ENCODE measurements at regions not wholly inside any gene's neighbourhood (a gene's known extent, or its start where the extent isn't known, plus 50 kb on each side); places are given as distances from the start of the nearest gene placed in this dataset.

DNA sequence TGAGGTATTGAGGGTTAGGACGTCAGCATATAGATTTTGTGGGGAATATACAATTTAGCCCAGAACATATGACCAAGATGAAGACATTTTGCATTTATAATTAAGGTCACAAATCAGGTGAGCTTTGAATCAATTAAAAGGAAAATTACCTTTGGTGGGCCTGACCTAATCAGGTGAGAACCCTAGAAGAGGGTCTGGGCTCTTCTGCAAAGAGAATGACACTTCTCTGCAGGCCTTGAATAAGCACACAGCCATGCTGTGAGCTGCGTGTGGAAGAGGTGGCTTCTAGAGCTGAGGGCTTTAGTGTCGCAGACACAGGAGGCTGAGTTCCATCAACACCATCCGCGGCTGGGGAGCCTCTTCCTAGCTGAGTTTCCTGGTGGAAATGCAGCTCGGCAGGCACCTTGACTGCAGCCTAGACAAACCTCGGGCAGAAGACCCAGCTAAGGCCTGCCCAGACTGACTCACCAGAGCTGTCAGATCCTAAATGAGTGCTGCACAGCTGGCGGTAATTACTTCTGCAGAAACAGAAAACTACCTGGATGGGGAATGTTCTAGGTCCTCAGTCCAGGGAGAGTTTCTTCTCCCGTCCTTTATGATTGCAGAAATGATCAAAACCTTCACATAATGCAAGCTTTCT is 287.5 kb upstream of the IRX1 start:
- no peak overlapping the region for H3K14ac ChIP-seq (ENCODE audit: insufficient read length)
- no peak overlapping the region for H3K56ac ChIP-seq (replicated peaks; ENCODE audit: insufficient read length, low read depth, low read length)
- no peak overlapping the region for H2BK20ac ChIP-seq (ENCODE audit: low read length)
- H4K5ac ChIP-seq (ENCODE audit: insufficient read length, low read depth, low read length) = no peak overlapping the region
- no peak overlapping the region for H2BK120ac ChIP-seq (replicated peaks; ENCODE audit: low read depth, low read length)
- ChIA-PET POLR2A (ENCODE audit: partially characterized antibody) (no interaction called here), CTCF (ENCODE audit: partially characterized antibody) (interaction anchor here (0.7 to 1.1 kb wide), 2 partner anchors 21 to 209 kb away, joined by 3 read pairs; no protein-coding TSS in a partner anchor)
- no peak overlapping the region for H3K27ac ChIP-seq (ENCODE audit: low read depth, low read length)
- no peaks in the 10 kb centered on the region for H3K27me3 ChIP-seq (replicated peaks in 1 of 4; ENCODE audit: control insufficient read depth in 3 of 4, extremely low read depth in 1 of 4, insufficient read depth in 3 of 4, low read length in 3 of 4)
- H2AK5ac ChIP-seq (ENCODE audit: low read depth, low read length) = no peak overlapping the region
- 80% methylated on average over 9 of the region's 9 CpGs; no CpG with 5 or more reads in 1 of the 2 experiments for WGBS, 2 experiments (ENCODE audit: extremely low coverage in 1 of 2, insufficient coverage in 1 of 2, insufficient read length in 1 of 2, insufficient replicate concordance in 2 of 2, low coverage in 1 of 2, low lambda C conversion rate in 2 of 2, missing lambda C conversion rate in 1 of 2)
- no peak overlapping the region for H4K8ac ChIP-seq (ENCODE audit: extremely low read depth, insufficient read depth, low read length)
- H3K9me3 ChIP-seq (ENCODE audit: insufficient read depth in 2 of 2, low read depth in 1 of 2, low read length in 1 of 2) = peaks cover 4 to 7% of the 10 kb centered on the region in 2 experiments; a peak in 2 of 4 replicates
- no peaks in the 10 kb centered on the region for H3K79me2 ChIP-seq (ENCODE audit: control insufficient read depth in 1 of 2, insufficient read depth in 2 of 2, low read length in 2 of 2)
- H4K20me1 ChIP-seq (replicated peaks in 1 of 2; ENCODE audit: control insufficient read depth in 1 of 2, insufficient read depth in 2 of 2, low read length in 2 of 2) = no peaks in the 10 kb centered on the region
- H2BK15ac ChIP-seq (ENCODE audit: low read length) = no peak overlapping the region
- H3K4ac ChIP-seq (replicated peaks; ENCODE audit: insufficient read length, low read depth, low read length) = no peak overlapping the region
- H3K4me3 ChIP-seq (ENCODE audit: extremely low read depth in 1 of 4, insufficient read depth in 2 of 4, low read depth in 3 of 4, low read length in 4 of 4) = no peak overlapping the region
- H4K91ac ChIP-seq (replicated peaks; ENCODE audit: insufficient read length, low read length) = no peak overlapping the region
- no peak overlapping the region for H2BK12ac ChIP-seq (ENCODE audit: low read depth, low read length)
- H3K36me3 ChIP-seq (ENCODE audit: control insufficient read depth in 2 of 4, insufficient read depth in 4 of 4, low read length in 3 of 4) = no peaks in the 10 kb centered on the region
- H3K4me1 ChIP-seq (replicated peaks in 1 of 4; ENCODE audit: control insufficient read depth in 3 of 4, insufficient read depth in 4 of 4, low read length in 3 of 4) = no peaks in the 10 kb centered on the region
- H2AFZ ChIP-seq (ENCODE audit: low read length) = no peak overlapping the region
- FAIRE-seq (no peak), DNase-seq (ENCODE audit: low read depth in 1 of 2, low spot score in 2 of 2) (no peak)
- H2BK5ac ChIP-seq (ENCODE audit: low read depth, low read length) = no peak overlapping the region
- no peak overlapping the region for H3K4me2 ChIP-seq (ENCODE audit: insufficient read depth in 1 of 2, low read depth in 2 of 2, low read length in 2 of 2)
- H3K23ac ChIP-seq (ENCODE audit: insufficient read length) = no peak overlapping the region
- H3K9ac ChIP-seq (replicated peaks in 1 of 4; ENCODE audit: extremely low read depth in 1 of 4, low read depth in 3 of 4, low read length in 3 of 4) = no peak overlapping the region
- no peaks in the 10 kb centered on the region for H3K79me1 ChIP-seq (ENCODE audit: low read depth, low read length)
- H3K23me2 ChIP-seq (ENCODE audit: low read depth, low read length) = no peaks in the 10 kb centered on the region
- TF ChIP-seq GABPA (IDR thresholded peaks at IDR 0.05; ENCODE audit: borderline replicate concordance, insufficient read depth, low read length) = no peak
- TF ChIP-seq TAF7 (optimal IDR thresholded peaks at IDR 0.05; ENCODE audit: borderline replicate concordance, low read depth, low read length) = no peak
- no peak for TF ChIP-seq SIX5 (IDR thresholded peaks at IDR 0.05; ENCODE audit: low read depth, low read length)
- TF ChIP-seq SP2 (IDR thresholded peaks at IDR 0.05; ENCODE audit: low read length) = no peak
- no peak overlapping the region for H3K18ac ChIP-seq (ENCODE audit: extremely low read depth, low read length)
